ENCODE measurements at regions not wholly inside any gene's neighbourhood (a gene's known extent, or its start where the extent isn't known, plus 50 kb on each side); places are given as distances from the start of the nearest gene placed in this dataset.
"Not testable (repeated sequence)": the region's sequence is repeated elsewhere in the genome, so short reads cannot be mapped to it uniquely, and the experiment has no call there.

GRCh38 chr22:25281675-25282345 is 62.4 kb downstream of the CRYBB2 start:
- no peaks in the 10 kb centered on the region for H3K9me3 ChIP-seq
- intact Hi-C loops (cut with DNase I), result no loop called here
- no peak for TF ChIP-seq CTCF (IDR thresholded peaks at IDR 0.05)
- H3K36me3 ChIP-seq, result no peaks in the 10 kb centered on the region
- no peaks in the 10 kb centered on the region for H3K4me1 ChIP-seq
- ATAC-seq, result no peak
- DNase-seq, result no peak
- no peak overlapping the region for H3K27ac ChIP-seq
- no peak overlapping the region for H3K4me3 ChIP-seq
- peaks cover 41% of the 10 kb centered on the region for H3K27me3 ChIP-seq

GRCh38 chr22:25282346-25282670 is 62.9 kb downstream of the CRYBB2 start:
- Histone ChIP-seq H3K4me1 (no peaks in the 10 kb centered on the region), H3K9me3 (no peaks in the 10 kb centered on the region), H3K4me3 (no peak overlapping the region), H3K36me3 (no peaks in the 10 kb centered on the region), H3K27me3 (peaks cover 41% of the 10 kb centered on the region), H3K27ac (no peak overlapping the region)
- intact Hi-C loops (cut with DNase I), result no loop called here
- TF ChIP-seq CTCF (IDR thresholded peaks at IDR 0.05), result no peak
- ATAC-seq (no peak), DNase-seq (no peak)

- TF ChIP-seq CTCF (IDR thresholded peaks at IDR 0.05), result no peak
- no peak overlapping the region for H3K27ac ChIP-seq
- H3K4me3 ChIP-seq, result no peak overlapping the region
- intact Hi-C loops (cut with DNase I), result no loop called here
- no peaks in the 10 kb centered on the region for H3K36me3 ChIP-seq
- no peaks in the 10 kb centered on the region for H3K9me3 ChIP-seq
- DNase-seq (no peak), ATAC-seq (no peak)
- peaks cover 41% of the 10 kb centered on the region for H3K27me3 ChIP-seq
- no peaks in the 10 kb centered on the region for H3K4me1 ChIP-seq
Measured at GRCh38 chr22:25282671-25283561, 63.5 kb downstream of the CRYBB2 start.

- intact Hi-C loops (cut with DNase I); H3K27ac ChIP-seq; H3K4me1 ChIP-seq; H3K36me3 ChIP-seq; H3K9me3 ChIP-seq; DNase-seq; H3K4me3 ChIP-seq: not testable (repeated sequence)
- ATAC-seq, result peak; percentile 28
- H3K27me3 ChIP-seq, result peaks cover 14% of the 10 kb centered on the region
Measured at GRCh38 chr22:25288481-25288880, 69.0 kb downstream of the CRYBB2 start.

GRCh38 chr22:25301912-25302311 is 82.5 kb downstream of the CRYBB2 start:
- H3K36me3 ChIP-seq; H3K9me3 ChIP-seq; ATAC-seq; DNase-seq; H3K4me1 ChIP-seq; H3K27ac ChIP-seq; H3K4me3 ChIP-seq; intact Hi-C loops (cut with DNase I): not testable (repeated sequence)
- H3K27me3 ChIP-seq, result peaks cover 17% of the 10 kb centered on the region

- H3K36me3 ChIP-seq; intact Hi-C loops (cut with DNase I); ATAC-seq; H3K27me3 ChIP-seq; H3K27ac ChIP-seq; H3K4me1 ChIP-seq; H3K4me3 ChIP-seq; DNase-seq; H3K9me3 ChIP-seq: not testable (repeated sequence)
Measured at GRCh38 chr22:25309586-25309985, 90.1 kb downstream of the CRYBB2 start.

GRCh38 chr22:25311924-25312323 is 92.5 kb downstream of the CRYBB2 start:
- H3K4me1 ChIP-seq; H3K4me3 ChIP-seq; H3K9me3 ChIP-seq; H3K27ac ChIP-seq; intact Hi-C loops (cut with DNase I); H3K27me3 ChIP-seq; H3K36me3 ChIP-seq; ATAC-seq; DNase-seq: not testable (repeated sequence)
